ENCODE measurements at regions not wholly inside any gene's neighbourhood (a gene's known extent, or its start where the extent isn't known, plus 50 kb on each side); places are given as distances from the start of the nearest gene placed in this dataset.

GRCh38 chr2:107687073-107687472 is 139.6 kb upstream of the RGPD4 start:
- Histone ChIP-seq H3K27ac (no peak overlapping the region), H3K9me3 (no peaks in the 10 kb centered on the region), H3K36me3 (no peaks in the 10 kb centered on the region), H3K27me3 (replicated peaks; ENCODE audit: insufficient read depth) (no peaks in the 10 kb centered on the region), H3K4me1 (replicated peaks) (no peaks in the 10 kb centered on the region), H3K4me3 (no peak overlapping the region)
- TF ChIP-seq POLR2AphosphoS5 (IDR thresholded peaks at IDR 0.05) (no peak), CTCF (IDR thresholded peaks at IDR 0.05) (no peak), POLR2A (IDR thresholded peaks at IDR 0.05) (no peak)
- no peak for DNase-seq (ENCODE audit: low spot score)
- 36% methylated on average over 6 of the region's 6 CpGs for WGBS
- intact Hi-C loops (cut with DNase I): no loop called here

DNA sequence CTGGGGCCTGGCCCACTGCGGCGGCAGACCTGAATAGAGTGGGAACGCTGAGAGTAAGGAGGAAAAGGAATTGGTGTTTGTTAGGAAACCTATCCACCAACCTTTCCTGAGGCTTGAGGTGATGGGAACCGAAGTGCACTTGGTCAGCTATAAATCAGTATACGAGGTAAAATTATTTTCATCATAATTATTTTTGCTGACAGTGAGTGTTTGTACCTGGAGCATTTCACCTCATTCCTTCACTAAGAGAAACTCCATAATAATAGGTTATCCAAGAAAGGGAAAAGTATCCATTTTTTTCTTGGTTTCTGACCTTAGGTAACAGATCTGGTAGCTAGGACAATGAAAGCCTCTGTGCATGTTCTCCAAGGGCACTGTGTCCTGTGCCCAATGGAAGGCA is 138.6 kb upstream of the RGPD4 start:
- Histone ChIP-seq H3K4me3 (no peak overlapping the region), H3K4me1 (replicated peaks) (no peaks in the 10 kb centered on the region), H3K9me3 (no peaks in the 10 kb centered on the region), H3K27me3 (replicated peaks; ENCODE audit: insufficient read depth) (no peaks in the 10 kb centered on the region), H3K36me3 (no peaks in the 10 kb centered on the region), H3K27ac (no peak overlapping the region)
- 93% methylated on average over 5 of the region's 5 CpGs for WGBS
- no peak for DNase-seq (ENCODE audit: low spot score)
- TF ChIP-seq POLR2AphosphoS5 (IDR thresholded peaks at IDR 0.05): no peak
- TF ChIP-seq POLR2A (IDR thresholded peaks at IDR 0.05): no peak
- TF ChIP-seq CTCF (IDR thresholded peaks at IDR 0.05): no peak
- intact Hi-C loops (cut with DNase I): no loop called here

DNA sequence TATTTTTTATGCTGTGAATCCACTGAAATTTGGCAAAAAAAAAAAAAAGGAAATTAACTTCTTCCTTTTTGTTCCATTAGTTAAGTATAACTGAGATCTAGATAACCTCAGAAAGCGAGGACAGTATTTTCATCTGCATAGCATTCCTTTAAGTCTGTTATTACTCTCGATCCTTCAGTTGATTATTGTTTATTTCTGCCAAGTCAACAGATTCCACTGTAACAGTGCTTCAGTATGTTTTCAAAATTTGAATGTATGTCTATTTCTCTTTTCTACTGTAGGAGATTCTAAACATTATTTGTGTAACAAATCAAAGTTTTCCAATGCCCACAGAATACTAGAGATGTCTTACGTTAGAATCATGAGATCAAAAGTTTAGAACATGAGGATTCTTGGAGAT is 133.1 kb upstream of the RGPD4 start:
- whole genome bisulfite sequencing: 87% methylated on average over 3 of the region's 3 CpGs
- Histone ChIP-seq H3K4me3 (no peak overlapping the region), H3K27ac (no peak overlapping the region), H3K4me1 (replicated peaks) (no peaks in the 10 kb centered on the region), H3K36me3 (no peaks in the 10 kb centered on the region), H3K9me3 (no peaks in the 10 kb centered on the region), H3K27me3 (replicated peaks; ENCODE audit: insufficient read depth) (no peaks in the 10 kb centered on the region)
- intact Hi-C loops (cut with DNase I): no loop called here
- no peak for DNase-seq (ENCODE audit: low spot score)
- TF ChIP-seq CTCF (IDR thresholded peaks at IDR 0.05) (no peak), POLR2A (IDR thresholded peaks at IDR 0.05) (no peak), POLR2AphosphoS5 (IDR thresholded peaks at IDR 0.05) (no peak)

GRCh38 chr2:107694667-107695066 is 132.0 kb upstream of the RGPD4 start:
- TF ChIP-seq POLR2A (IDR thresholded peaks at IDR 0.05) (no peak), CTCF (IDR thresholded peaks at IDR 0.05) (no peak), POLR2AphosphoS5 (IDR thresholded peaks at IDR 0.05) (no peak)
- H3K27me3 ChIP-seq (replicated peaks; ENCODE audit: insufficient read depth): no peaks in the 10 kb centered on the region
- WGBS: 93% methylated on average over 5 of the region's 5 CpGs
- no peaks in the 10 kb centered on the region for H3K36me3 ChIP-seq
- H3K9me3 ChIP-seq: no peaks in the 10 kb centered on the region
- no peak overlapping the region for H3K4me3 ChIP-seq
- H3K27ac ChIP-seq: no peak overlapping the region
- no peaks in the 10 kb centered on the region for H3K4me1 ChIP-seq (replicated peaks)
- intact Hi-C loops (cut with DNase I): no loop called here
- DNase-seq (ENCODE audit: low spot score): no peak

- no peak overlapping the region for H3K27ac ChIP-seq
- intact Hi-C loops (cut with DNase I): no loop called here
- H3K36me3 ChIP-seq: no peaks in the 10 kb centered on the region
- DNase-seq (ENCODE audit: low spot score): no peak
- TF ChIP-seq POLR2A (IDR thresholded peaks at IDR 0.05) (no peak), POLR2AphosphoS5 (IDR thresholded peaks at IDR 0.05) (no peak), CTCF (IDR thresholded peaks at IDR 0.05) (no peak)
- no peaks in the 10 kb centered on the region for H3K27me3 ChIP-seq (replicated peaks; ENCODE audit: insufficient read depth)
- H3K9me3 ChIP-seq: no peaks in the 10 kb centered on the region
- H3K4me1 ChIP-seq (replicated peaks): no peaks in the 10 kb centered on the region
- H3K4me3 ChIP-seq: no peak overlapping the region
These were observed 129.3 kb upstream of the RGPD4 start for GRCh38 chr2:107697385-107697784.
